H9 (cell line): ENCODE measurements at regions not wholly inside any gene's neighbourhood (a gene's known extent, or its start where the extent isn't known, plus 50 kb on each side); places are given as distances from the start of the nearest gene placed in this dataset.

Source experiments
- DNase-seq: peaks from one replicate; pipeline ENCODE4 v3.0.0-alpha.2; 2017
- H2AFZ ChIP-seq: one replicate; pipeline ENCODE4 v1.6.1; 2013; ENCODE audit warnings: mild to moderate bottlenecking, low read length, control low read depth, moderate library complexity
- H2AK5ac ChIP-seq: 2 replicates; pipeline ENCODE4 v1.6.1; 2013; ENCODE audit warnings: low read length, control low read depth, mixed read lengths; ENCODE audit not compliant: insufficient read length
- H2BK120ac ChIP-seq: one replicate; pipeline ENCODE4 v1.6.1; 2013; ENCODE audit warnings: low read depth, mild to moderate bottlenecking, low read length, control low read depth, inconsistent platforms; ENCODE audit not compliant: poor library complexity, severe bottlenecking
- H2BK12ac ChIP-seq: 2 replicates; pipeline ENCODE4 v1.6.1; 2013; ENCODE audit warnings: low read length, control low read depth, mixed read lengths, low read depth; ENCODE audit not compliant: insufficient read length
- H2BK15ac ChIP-seq: 2 replicates; pipeline ENCODE4 v1.6.1; 2013; ENCODE audit warnings: low read depth, low read length, control low read depth
- H2BK20ac ChIP-seq: one replicate; pipeline ENCODE4 v1.6.1; 2013; ENCODE audit warnings: low read depth, mild to moderate bottlenecking, low read length, control low read depth, inconsistent platforms; ENCODE audit not compliant: poor library complexity, severe bottlenecking
- H2BK5ac ChIP-seq: 2 replicates; pipeline ENCODE4 v1.6.1; 2013; ENCODE audit warnings: low read length, control low read depth, mixed read lengths; ENCODE audit not compliant: insufficient read length
- H3K14ac ChIP-seq: 2 replicates; pipeline ENCODE4 v1.6.1; 2013; ENCODE audit warnings: low read length, control low read depth; ENCODE audit not compliant: insufficient read depth
- H3K18ac ChIP-seq: 2 replicates; pipeline ENCODE4 v1.6.1; 2013; ENCODE audit warnings: low read depth, mild to moderate bottlenecking, mixed read lengths, low read length, control low read depth; ENCODE audit not compliant: insufficient read length
- H3K23ac ChIP-seq: 2 replicates; pipeline ENCODE4 v1.6.1; 2013; ENCODE audit warnings: low read length, control low read depth, mixed read lengths, low read depth; ENCODE audit not compliant: insufficient read length
- H3K23me2 ChIP-seq: 2 replicates; pipeline ENCODE4 v1.6.1; 2013; ENCODE audit warnings: low read depth, mild to moderate bottlenecking, mixed read lengths, low read length, control low read depth; ENCODE audit not compliant: insufficient read length, poor library complexity, severe bottlenecking
- H3K27ac ChIP-seq: 2 replicates; pipeline ENCODE4 v1.5.1; 2013; ENCODE audit warnings: low read length, control low read depth, mixed read lengths, low read depth; ENCODE audit not compliant: insufficient read length
- H3K27me3 ChIP-seq: 2 replicates; pipeline ENCODE4 v1.6.1; 2013; ENCODE audit warnings: low read length, control low read depth, inconsistent platforms; ENCODE audit not compliant: insufficient read depth
- H3K4ac ChIP-seq: 2 replicates; pipeline ENCODE4 v1.6.1; 2013; ENCODE audit warnings: low read depth, mild to moderate bottlenecking, control low read depth, inconsistent platforms, low read length, moderate library complexity
- H3K4me1 ChIP-seq: 2 replicates; pipeline ENCODE4 v1.6.1; 2013; ENCODE audit warnings: low read length, control low read depth, inconsistent platforms; ENCODE audit not compliant: insufficient read depth
- H3K4me2 ChIP-seq: 2 replicates; pipeline ENCODE4 v1.6.1; 2013; ENCODE audit warnings: low read length, control low read depth, mixed read lengths; ENCODE audit not compliant: insufficient read length, insufficient read depth
- H3K56ac ChIP-seq: 2 replicates; pipeline ENCODE4 v1.6.1; 2013; ENCODE audit warnings: low read depth, mild to moderate bottlenecking, mixed read lengths, low read length, control low read depth; ENCODE audit not compliant: insufficient read length
- H3K79me1 ChIP-seq: 2 replicates; pipeline ENCODE4 v1.6.1; 2013; ENCODE audit warnings: low read depth, mild to moderate bottlenecking, moderate library complexity, low read length, control low read depth, inconsistent platforms; ENCODE audit not compliant: insufficient read depth, poor library complexity, severe bottlenecking
- H3K79me2 ChIP-seq: 2 replicates; pipeline ENCODE4 v1.6.1; 2013; ENCODE audit warnings: low read length, control low read depth, inconsistent platforms; ENCODE audit not compliant: insufficient read depth
- H3K9ac ChIP-seq: 2 replicates; pipeline ENCODE4 v1.6.1; 2013; ENCODE audit warnings: low read length, control low read depth, mixed read lengths; ENCODE audit not compliant: insufficient read length; ENCODE audit errors: extremely low read depth
- H3K9me3 ChIP-seq: one replicate; pipeline ENCODE4 v1.6.1; 2013; ENCODE audit warnings: low read depth, low read length, inconsistent platforms; ENCODE audit not compliant: control insufficient read depth
- H3T11ph ChIP-seq: one replicate; pipeline ENCODE4 v1.6.1; 2013; ENCODE audit warnings: mild to moderate bottlenecking, low read length, control low read depth, inconsistent platforms
- H4K20me1 ChIP-seq: one replicate; pipeline ENCODE4 v1.6.1; 2013; ENCODE audit not compliant: control insufficient read depth, insufficient read length, insufficient read depth
- H4K5ac ChIP-seq: 2 replicates; pipeline ENCODE4 v1.6.1; 2013; ENCODE audit warnings: low read depth, mild to moderate bottlenecking, mixed read lengths, low read length, control low read depth; ENCODE audit not compliant: insufficient read length
- H4K8ac ChIP-seq: replicated peaks from 2 replicates; pipeline ENCODE4 v1.6.1; 2013; ENCODE audit warnings: low read length, control low read depth, mixed read lengths, low read depth; ENCODE audit not compliant: insufficient read length
- H4K91ac ChIP-seq: 2 replicates; pipeline ENCODE4 v1.6.1; 2013; ENCODE audit warnings: low read depth, mild to moderate bottlenecking, moderate library complexity, mixed read lengths, low read length, control low read depth; ENCODE audit not compliant: insufficient read length
- H3K27ac Mint-ChIP-seq, 3 experiments: 2 replicates in 2 of 3; 3 replicates in 1 of 3; pipeline ENCODE4 v1.8.0; 2020 to 2021; ENCODE audit warnings: mixed read lengths in 3 of 3, mild to moderate bottlenecking in 1 of 3, moderate library complexity in 1 of 3
- H3K27me3 Mint-ChIP-seq: 2 replicates; pipeline ENCODE4 v1.8.0; 2021; ENCODE audit warnings: low read depth, mild to moderate bottlenecking, moderate library complexity, mixed read lengths
- H3K36me3 Mint-ChIP-seq, 3 experiments: 2 replicates in 2 of 3; 3 replicates in 1 of 3; pipeline ENCODE4 v1.8.0; 2020 to 2021; ENCODE audit warnings: low read depth in 3 of 3, mixed read lengths in 3 of 3; ENCODE audit not compliant: insufficient read depth in 1 of 3
- H3K4me1 Mint-ChIP-seq, 2 experiments: 2 replicates each; pipeline ENCODE4 v1.8.0; 2020; ENCODE audit warnings: mixed read lengths in 2 of 2
- H3K4me3 Mint-ChIP-seq, 2 experiments: 2 replicates in 1 of 2; 3 replicates in 1 of 2; pipeline ENCODE4 v1.8.0; 2020 to 2021; ENCODE audit warnings: mild to moderate bottlenecking in 2 of 2, mixed read lengths in 2 of 2, moderate library complexity in 1 of 2
- H3K9me3 Mint-ChIP-seq, 2 experiments: 2 replicates in 1 of 2; 3 replicates in 1 of 2; pipeline ENCODE4 v1.8.0; 2020; ENCODE audit warnings: mild to moderate bottlenecking in 2 of 2, mixed read lengths in 2 of 2, moderate library complexity in 1 of 2
- CTCF ChIP-seq: fragments of 200-600 bp; sonication (generic); conservative IDR thresholded peaks from 3 replicates; pipeline ENCODE4 v1.8.0; 2021; ENCODE audit warnings: antibody characterized with exemption, mild to moderate bottlenecking
- WGBS: extraction: QIAGEN DNeasy Blood & Tissue Kit; methylation state at CpG from one replicate; pipeline ENCODE4 v1.1.7; 2013; ENCODE audit warnings: missing lambda C conversion rate, low lambda C conversion rate, mixed read lengths; ENCODE audit not compliant: insufficient read length; ENCODE audit errors: extremely low coverage; 5-methylcytosine and 5-hydroxymethylcytosine counted together

- Histone ChIP-seq H2BK120ac (no peak overlapping the region), H3K9me3 (no peaks in the 10 kb centered on the region), H4K91ac (no peak overlapping the region), H2BK5ac (no peak overlapping the region), H3K23ac (no peak overlapping the region), H4K5ac (no peak overlapping the region), H3K79me2 (no peaks in the 10 kb centered on the region), H3K4ac (no peak overlapping the region), H2BK12ac (no peak overlapping the region), H2BK15ac (no peak overlapping the region), H3K14ac (no peak overlapping the region; the same call in 1 of the 2 replicates), H3K27ac (no peak overlapping the region), H4K20me1 (no peaks in the 10 kb centered on the region), H3K79me1 (no peaks in the 10 kb centered on the region), H3K4me1 (no peaks in the 10 kb centered on the region), H3T11ph (no peak overlapping the region), H3K18ac (no peak overlapping the region), H3K9ac (no peak overlapping the region), H4K8ac (no peak overlapping the region), H2AFZ (no peak overlapping the region), H3K23me2 (no peaks in the 10 kb centered on the region), H2BK20ac (no peak overlapping the region), H3K56ac (no peak overlapping the region), H3K27me3 (no peaks in the 10 kb centered on the region), H2AK5ac (no peak overlapping the region), H3K4me2 (no peak overlapping the region)
- H3K4me3 Mint-ChIP-seq = no peak overlapping the region
- H3K36me3 Mint-ChIP-seq = no peaks in the 10 kb centered on the region; a peak in 1 of 7 replicates
- no peak overlapping the region for H3K27ac Mint-ChIP-seq
- H3K27me3 Mint-ChIP-seq = peaks cover 1% of the 10 kb centered on the region
- DNase-seq = no peak
- no peak for TF ChIP-seq CTCF
- WGBS = no CpG with 5 or more reads among the region's 5 CpGs
- peaks cover 3 to 5% of the 10 kb centered on the region in 2 experiments; a peak in 2 of 5 replicates for H3K9me3 Mint-ChIP-seq
- H3K4me1 Mint-ChIP-seq = peaks cover 4% of the 10 kb centered on the region in 2 experiments
Measured at GRCh38 chr6:110558575-110558974, 82.2 kb upstream of the SLC22A16 start.
